Duodenal mucosa (tissue), 2 donors: ENCODE measurements at regions not wholly inside any gene's neighbourhood (a gene's known extent, or its start where the extent isn't known, plus 50 kb on each side); places are given as distances from the start of the nearest gene placed in this dataset.
A peak's percentile ranks its signal among the peaks of the same experiment; 100 is the strongest.

Experiments used
- H3K27ac ChIP-seq: one replicate; pipeline ENCODE4 v1.7.0; 2013; ENCODE audit warnings: low read depth, low read length
- H3K27me3 ChIP-seq, 2 donors: one replicate each; pipeline ENCODE4 v1.7.0; 2013; ENCODE audit warnings: low read length in 2 of 2, control low read depth in 1 of 2; ENCODE audit not compliant: insufficient read depth in 2 of 2, control insufficient read depth in 1 of 2
- H3K36me3 ChIP-seq, 2 donors: one replicate each; pipeline ENCODE4 v1.7.0; 2013; ENCODE audit warnings: low read length in 2 of 2, control low read depth in 1 of 2; ENCODE audit not compliant: insufficient read depth in 2 of 2, control insufficient read depth in 1 of 2
- H3K4me1 ChIP-seq, 2 donors: one replicate each; pipeline ENCODE4 v1.7.0; 2013; ENCODE audit warnings: low read length in 2 of 2, control low read depth in 1 of 2; ENCODE audit not compliant: insufficient read depth in 2 of 2, control insufficient read depth in 1 of 2
- H3K4me3 ChIP-seq, 2 donors: one replicate each; pipeline ENCODE4 v1.7.0; 2013; ENCODE audit warnings: low read length in 2 of 2, low read depth in 1 of 2
- H3K9ac ChIP-seq, 2 donors: one replicate each; pipeline ENCODE4 v1.7.0; 2013; ENCODE audit warnings: low read length in 2 of 2, low read depth in 1 of 2
- H3K9me3 ChIP-seq, 2 donors: one replicate each; pipeline ENCODE4 v1.7.0; 2013; ENCODE audit warnings: low read length in 2 of 2, control low read depth in 1 of 2; ENCODE audit not compliant: control insufficient read depth in 1 of 2

DNA sequence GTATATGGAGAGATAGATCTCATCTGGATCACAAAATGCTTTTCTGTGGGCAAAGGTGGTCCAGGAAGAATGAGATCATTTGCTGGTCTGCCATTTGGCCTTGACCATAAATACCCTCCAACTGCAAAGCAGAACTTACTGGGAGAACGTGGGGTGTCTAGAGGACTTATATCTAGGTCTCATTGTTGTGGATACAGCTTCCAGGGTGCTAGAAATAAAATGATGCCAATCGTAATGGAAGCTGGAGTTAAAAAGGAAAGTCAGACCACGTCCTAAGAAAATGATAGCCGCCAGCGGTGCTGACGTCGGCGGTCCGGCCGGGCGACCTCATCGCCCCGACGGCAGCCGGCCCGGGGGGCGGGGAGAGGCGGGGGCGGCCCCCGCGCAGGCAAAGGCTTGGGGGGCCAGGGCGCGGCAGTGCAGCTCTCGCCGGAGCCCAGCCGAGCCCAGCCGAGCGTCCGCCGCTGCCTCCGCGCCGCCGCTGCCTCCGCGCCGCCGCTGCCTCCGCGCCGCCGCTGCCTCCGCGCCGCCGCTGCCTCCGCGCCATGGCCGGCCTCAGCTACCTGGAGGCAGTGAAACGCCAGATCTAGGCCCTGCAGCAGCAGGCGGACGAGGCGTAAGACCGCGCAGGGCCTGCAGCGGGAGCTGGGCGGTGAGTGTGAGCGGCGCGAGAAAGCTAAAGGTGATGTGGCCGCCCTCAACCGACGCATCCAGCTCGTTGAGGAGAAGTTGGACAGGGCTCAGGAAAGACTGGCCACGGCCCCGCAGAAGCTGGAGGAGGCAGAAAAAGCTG lies 89.5 kb downstream of the EOMES start:
- Histone ChIP-seq H3K4me3 (peak overlapping the region; percentile 80 to 90), H3K9me3 (no peaks in the 10 kb centered on the region), H3K9ac (peak overlapping the region; percentile 82 to 89), H3K27me3 (no peaks in the 10 kb centered on the region), H3K27ac (peak overlapping the region; percentile 94), H3K36me3 (no peaks in the 10 kb centered on the region), H3K4me1 (peaks cover 0 to 4% of the 10 kb centered on the region in 2 donors)

DNA sequence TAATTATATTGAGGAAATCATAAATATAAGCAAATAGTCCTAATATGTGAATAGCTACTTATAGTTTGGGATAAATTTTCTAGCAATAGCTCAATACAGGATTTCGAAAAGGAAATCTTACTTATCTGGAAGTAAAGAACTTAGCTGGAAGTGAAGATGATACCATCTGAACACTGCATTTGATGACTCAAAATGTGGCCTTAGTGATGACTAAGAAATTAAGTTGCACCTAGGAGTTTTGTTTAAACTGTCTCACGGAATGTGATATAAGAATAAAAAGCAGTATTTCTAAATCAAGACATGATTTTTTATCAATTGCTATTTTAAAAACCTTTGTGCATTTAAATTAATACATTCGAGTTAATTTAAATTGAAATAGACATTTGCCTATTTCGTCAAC lies 91.2 kb downstream of the EOMES start:
- Histone ChIP-seq H3K27me3 (no peaks in the 10 kb centered on the region), H3K36me3 (no peaks in the 10 kb centered on the region), H3K9ac (no peak overlapping the region), H3K4me1 (peaks cover 13 to 15% of the 10 kb centered on the region in 2 donors), H3K9me3 (no peaks in the 10 kb centered on the region), H3K27ac (no peak overlapping the region), H3K4me3 (no peak overlapping the region)

DNA sequence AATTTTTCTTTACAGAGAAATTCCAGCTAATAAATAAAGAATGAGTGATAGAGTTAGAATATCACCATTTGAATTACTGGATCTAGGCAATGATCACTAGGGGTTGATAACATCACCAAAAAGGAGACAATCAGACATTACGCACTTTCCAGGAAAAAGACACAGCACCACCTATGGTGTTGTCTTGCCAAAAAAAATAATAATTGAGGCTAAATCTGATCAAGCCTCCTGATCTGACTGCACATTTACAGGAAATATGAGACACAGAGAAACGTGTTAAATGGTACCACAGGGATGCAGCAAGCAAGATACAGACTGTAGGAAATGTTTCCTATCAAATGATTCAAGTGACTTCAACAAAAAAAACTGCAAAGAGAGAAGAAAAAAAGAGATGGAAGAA lies 92.8 kb downstream of the EOMES start:
- Histone ChIP-seq H3K4me1 (peaks cover 16 to 22% of the 10 kb centered on the region in 2 donors), H3K4me3 (no peak overlapping the region), H3K9me3 (no peaks in the 10 kb centered on the region), H3K27ac (no peak overlapping the region), H3K36me3 (no peaks in the 10 kb centered on the region), H3K27me3 (no peaks in the 10 kb centered on the region), H3K9ac (no peak overlapping the region)

DNA sequence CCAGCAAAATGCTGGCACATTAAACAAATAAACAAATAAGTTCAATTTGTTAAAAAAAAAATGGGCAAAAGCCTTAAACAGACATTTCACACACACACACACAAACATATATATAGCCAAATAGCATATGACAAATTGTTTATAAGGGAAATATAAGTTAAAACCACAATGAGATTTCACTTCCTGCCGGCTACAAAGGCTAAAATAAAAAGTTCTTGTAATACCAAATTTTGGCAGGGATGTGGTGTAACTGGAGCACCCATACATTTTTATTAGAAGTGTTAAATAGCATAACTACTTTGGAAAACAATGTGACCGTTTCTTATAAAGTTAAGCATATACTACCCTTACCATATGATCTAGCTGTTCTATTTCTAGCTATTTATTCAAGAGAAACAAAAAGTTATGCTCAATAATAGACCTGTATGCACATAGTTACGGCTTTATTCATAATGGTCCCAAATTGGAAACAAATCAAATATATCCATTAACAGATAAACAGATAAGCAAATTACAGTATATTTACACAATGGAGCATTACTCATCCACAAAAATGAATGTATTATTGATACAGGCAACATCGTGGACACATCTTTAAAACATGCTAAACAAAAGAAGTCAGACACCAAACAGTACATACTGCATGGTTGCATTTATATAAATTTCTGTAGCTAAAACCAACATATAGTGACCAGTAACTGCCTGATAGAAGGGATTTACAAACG lies 93.9 kb downstream of the EOMES start:
- H3K9ac ChIP-seq: no peak overlapping the region
- H3K27ac ChIP-seq: no peak overlapping the region
- H3K9me3 ChIP-seq: no peaks in the 10 kb centered on the region
- H3K36me3 ChIP-seq: no peaks in the 10 kb centered on the region
- no peak overlapping the region for H3K4me3 ChIP-seq
- no peaks in the 10 kb centered on the region for H3K27me3 ChIP-seq
- H3K4me1 ChIP-seq: peaks cover 28 to 33% of the 10 kb centered on the region in 2 donors

DNA sequence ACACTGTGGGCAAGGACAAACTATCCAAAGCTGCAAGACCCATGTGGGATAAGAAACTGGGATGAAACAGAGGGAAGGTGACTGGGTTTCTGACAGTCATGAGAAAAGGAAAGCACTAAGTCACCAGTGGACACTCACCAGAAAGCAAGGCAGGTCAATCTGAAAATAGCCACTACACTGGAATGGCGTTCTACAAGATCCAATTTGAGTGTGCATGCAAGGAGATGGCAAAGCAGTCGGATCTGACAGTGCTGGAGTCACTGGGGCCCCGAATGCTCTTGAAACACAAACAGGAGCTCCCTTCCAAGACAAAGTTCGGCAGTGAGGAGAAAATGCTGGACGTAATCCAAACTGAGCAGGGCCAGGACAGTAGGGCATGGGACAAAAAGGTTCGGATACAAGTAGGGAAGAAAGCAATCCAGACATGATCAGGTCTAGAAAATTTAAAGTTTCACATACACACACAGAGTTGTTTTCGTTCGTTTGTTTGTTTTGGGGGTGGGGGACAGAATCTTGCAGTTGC lies 95.5 kb downstream of the EOMES start:
- Histone ChIP-seq H3K36me3 (no peaks in the 10 kb centered on the region), H3K9ac (peak overlapping the region in 1 of 2 donors; percentile 40), H3K27ac (no peak overlapping the region), H3K4me3 (peak overlapping the region; percentile 51 to 54), H3K9me3 (no peaks in the 10 kb centered on the region), H3K4me1 (peaks cover 32 to 37% of the 10 kb centered on the region in 2 donors), H3K27me3 (no peaks in the 10 kb centered on the region)

DNA sequence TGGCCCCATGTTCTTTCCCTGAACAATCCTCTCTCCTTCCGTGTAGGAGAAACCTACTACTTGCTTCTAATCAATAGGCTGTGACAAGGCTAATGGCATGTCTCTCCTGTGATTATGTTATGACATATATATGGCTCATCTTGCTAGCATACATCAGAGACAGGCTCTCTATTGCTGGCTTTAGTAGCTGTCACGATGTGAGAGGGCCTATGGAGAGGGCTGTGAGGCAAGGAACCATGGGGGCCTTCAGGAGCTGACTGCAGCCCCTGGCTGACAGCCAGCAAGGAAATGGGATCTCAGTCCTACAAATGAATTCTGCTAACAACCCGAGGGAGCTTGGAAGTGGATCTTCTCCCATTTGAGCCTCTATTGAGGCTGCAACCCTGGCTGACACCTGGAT lies 96.3 kb downstream of the EOMES start:
- Histone ChIP-seq H3K4me3 (peak overlapping the region in 1 of 2 donors; percentile 54), H3K36me3 (no peaks in the 10 kb centered on the region), H3K27me3 (no peaks in the 10 kb centered on the region), H3K4me1 (peaks cover 32 to 37% of the 10 kb centered on the region in 2 donors), H3K9ac (peak overlapping the region in 1 of 2 donors; percentile 40), H3K27ac (no peak overlapping the region), H3K9me3 (no peaks in the 10 kb centered on the region)

DNA sequence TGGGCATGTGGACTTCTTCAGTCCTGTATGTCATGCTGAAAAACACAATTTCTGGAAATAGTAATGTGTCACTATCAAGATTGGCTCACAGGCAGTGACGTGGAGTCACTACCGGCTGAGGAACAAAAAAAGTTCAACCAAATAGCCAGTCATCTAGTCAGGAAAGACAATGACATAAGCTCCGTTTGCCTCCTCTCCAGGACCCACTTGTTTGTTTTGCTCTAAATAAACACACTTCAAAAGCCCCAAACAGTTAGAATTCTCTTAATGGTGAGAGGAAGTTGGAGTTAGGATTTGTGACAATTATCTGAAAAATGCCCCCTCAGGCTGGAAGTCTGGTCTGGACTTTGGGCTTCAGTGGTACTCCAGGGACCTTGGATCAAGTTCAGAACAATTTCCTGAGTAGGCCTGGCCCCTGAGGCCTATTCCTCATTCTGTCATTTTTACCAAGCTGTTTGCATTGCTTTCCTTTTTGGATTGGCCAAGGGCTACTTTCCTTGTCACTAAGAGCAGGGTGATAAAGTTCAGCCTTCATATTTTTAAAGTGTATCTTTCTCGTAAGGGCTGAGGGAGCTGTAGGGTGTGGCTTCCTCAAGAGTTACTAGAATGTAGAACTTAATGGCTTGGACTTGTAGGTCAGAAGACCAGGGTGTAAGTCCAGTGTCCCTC lies 98.9 kb downstream of the EOMES start:
- Histone ChIP-seq H3K9me3 (no peaks in the 10 kb centered on the region), H3K4me1 (peaks cover 32 to 34% of the 10 kb centered on the region in 2 donors), H3K27ac (peak overlapping the region; percentile 50), H3K27me3 (no peaks in the 10 kb centered on the region), H3K36me3 (no peaks in the 10 kb centered on the region), H3K4me3 (no peak overlapping the region), H3K9ac (no peak overlapping the region)

DNA sequence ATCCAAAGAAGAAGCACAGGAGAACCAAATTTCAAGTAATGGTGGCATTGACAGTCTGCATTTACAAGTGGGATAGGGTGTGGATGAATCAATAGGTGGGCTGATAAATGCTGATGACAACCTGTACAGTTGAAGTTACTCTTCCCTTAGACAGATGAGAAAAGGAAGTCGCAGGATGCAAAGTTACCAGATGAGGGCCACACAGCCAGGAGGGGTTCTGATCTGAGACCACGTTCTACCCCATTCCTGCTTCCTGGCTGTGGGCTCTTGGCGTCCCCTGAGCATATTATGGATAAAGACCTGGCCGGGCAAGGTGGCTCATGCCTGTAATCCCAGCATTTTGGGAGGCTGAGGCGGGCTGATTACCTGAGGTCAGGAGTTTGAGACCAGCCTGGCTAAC lies 104.6 kb downstream of the EOMES start:
- Histone ChIP-seq H3K9me3 (peaks cover 0 to 11% of the 10 kb centered on the region in 2 donors), H3K4me1 (peaks cover 16 to 19% of the 10 kb centered on the region in 2 donors), H3K27ac (no peak overlapping the region), H3K27me3 (no peaks in the 10 kb centered on the region), H3K4me3 (no peak overlapping the region), H3K9ac (no peak overlapping the region), H3K36me3 (no peaks in the 10 kb centered on the region)

DNA sequence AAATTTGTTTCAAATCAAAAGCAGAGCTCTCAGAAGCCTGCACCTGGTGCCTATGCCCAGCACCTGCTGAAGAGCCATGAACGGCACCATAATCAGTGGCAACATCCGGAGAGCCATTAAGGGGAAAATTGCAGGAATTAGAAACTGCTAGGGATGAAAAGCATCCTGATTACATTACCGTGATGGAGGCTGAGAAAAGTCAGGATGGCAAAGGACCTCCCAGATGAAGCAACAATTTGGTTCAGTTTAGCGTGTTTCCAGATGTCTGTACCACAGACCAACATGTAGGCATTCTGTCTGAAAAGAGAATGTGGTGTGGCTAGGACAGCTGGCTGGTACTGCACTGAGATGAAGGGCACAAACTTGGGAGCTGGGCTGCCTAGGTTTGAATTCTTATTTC lies 106.1 kb downstream of the EOMES start:
- Histone ChIP-seq H3K27me3 (no peaks in the 10 kb centered on the region), H3K36me3 (no peaks in the 10 kb centered on the region), H3K9ac (no peak overlapping the region), H3K27ac (no peak overlapping the region), H3K4me3 (no peak overlapping the region), H3K4me1 (peaks cover 21 to 25% of the 10 kb centered on the region in 2 donors), H3K9me3 (peaks cover 0 to 11% of the 10 kb centered on the region in 2 donors)

DNA sequence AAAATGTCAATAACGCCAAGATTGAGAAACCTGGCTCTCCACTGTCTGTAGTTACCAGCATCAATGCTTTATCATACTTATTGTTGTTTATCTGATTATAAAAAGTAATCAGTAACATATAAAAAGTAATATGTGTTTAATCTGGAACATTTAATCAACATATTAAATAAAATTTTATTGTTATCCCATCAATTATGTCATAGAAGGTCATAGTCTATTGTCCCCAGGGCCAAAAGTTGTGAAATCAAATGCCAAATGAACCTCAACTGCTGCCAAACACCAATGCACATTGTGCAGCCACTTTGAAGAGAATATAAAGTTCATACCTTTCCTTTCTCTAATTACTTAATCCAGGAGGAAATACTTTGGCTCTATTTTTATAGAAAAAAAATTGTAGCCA lies 106.6 kb downstream of the EOMES start:
- peaks cover 21 to 27% of the 10 kb centered on the region in 2 donors for H3K4me1 ChIP-seq
- H3K9ac ChIP-seq: no peak overlapping the region
- no peak overlapping the region for H3K27ac ChIP-seq
- no peaks in the 10 kb centered on the region for H3K36me3 ChIP-seq
- no peak overlapping the region for H3K4me3 ChIP-seq
- H3K27me3 ChIP-seq: no peaks in the 10 kb centered on the region
- H3K9me3 ChIP-seq: peaks cover 0 to 11% of the 10 kb centered on the region in 2 donors
